Cerebellar cortex (tissue), 1 donor: ENCODE measurements at regions not wholly inside any gene's neighbourhood (a gene's known extent, or its start where the extent isn't known, plus 50 kb on each side); places are given as distances from the start of the nearest gene placed in this dataset.
A peak's percentile ranks its signal among the peaks of the same experiment; 100 is the strongest.
"Not testable (repeated sequence)": the region's sequence is repeated elsewhere in the genome, so short reads cannot be mapped to it uniquely, and the experiment has no call there.

ENCODE experiments used
- DNase-seq: peaks from one replicate; pipeline ENCODE4 v3.0.0-alpha.2; 2015; ENCODE audit warnings: low spot score

- no peak for DNase-seq
These were observed 229.1 kb upstream of the OR4E1 start for GRCh38 chr14:21902561-21903181.

DNA sequence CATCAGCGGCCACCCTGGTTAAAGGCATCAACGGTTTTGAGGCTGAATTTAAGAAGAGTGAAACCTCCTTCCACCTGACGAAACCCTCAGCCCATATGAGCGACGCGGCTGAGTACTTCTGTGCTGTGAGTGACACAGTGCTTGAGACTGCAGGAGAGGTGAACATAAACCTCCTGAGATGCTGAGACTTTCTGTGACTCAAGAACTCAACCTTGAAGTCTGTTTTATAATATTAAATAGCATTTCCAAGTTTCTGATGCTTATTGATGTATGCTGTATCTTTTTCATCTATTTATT, 221.2 kb upstream of the OR4E1 start:
- DNase-seq: not testable (repeated sequence)

DNA sequence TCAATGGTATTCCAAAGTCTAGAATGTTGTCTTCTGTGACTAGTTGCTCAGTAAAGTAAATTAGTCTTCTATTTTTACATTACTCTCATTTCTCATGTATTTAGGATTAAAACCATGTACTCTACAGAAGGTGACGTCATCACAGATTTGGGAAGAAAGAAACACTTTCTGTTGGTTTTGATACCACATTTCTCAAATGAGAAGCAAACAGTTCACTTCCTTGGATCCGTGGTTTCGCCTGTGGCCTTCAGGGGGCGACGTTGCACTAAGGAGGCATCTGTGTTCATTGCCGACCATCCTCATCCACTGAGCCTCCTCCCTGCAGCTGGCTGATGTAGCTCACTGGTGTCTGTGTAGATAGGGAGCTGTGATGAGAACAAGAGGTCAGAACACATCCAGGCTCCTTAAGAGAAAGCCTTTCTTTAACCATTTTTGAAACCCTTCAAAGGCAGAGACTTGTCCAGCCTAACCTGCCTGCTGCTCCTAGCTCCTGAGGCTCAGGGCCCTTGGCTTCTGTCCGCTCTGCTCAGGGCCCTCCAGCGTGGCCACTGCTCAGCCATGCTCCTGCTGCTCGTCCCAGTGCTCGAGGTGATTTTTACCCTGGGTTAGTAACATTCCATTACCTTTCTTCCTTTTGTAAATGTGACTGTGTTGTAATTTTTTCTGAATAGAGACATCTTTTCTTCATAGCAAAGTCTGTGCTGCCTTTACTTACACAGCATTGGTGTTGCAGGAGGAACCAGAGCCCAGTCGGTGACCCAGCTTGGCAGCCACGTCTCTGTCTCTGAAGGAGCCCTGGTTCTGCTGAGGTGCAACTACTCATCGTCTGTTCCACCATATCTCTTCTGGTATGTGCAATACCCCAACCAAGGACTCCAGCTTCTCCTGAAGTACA, 220.6 kb upstream of the OR4E1 start:
- DNase-seq: no peak

- no peak for DNase-seq
These were observed 218.3 kb upstream of the OR4E1 start for GRCh38 chr14:21891921-21892320.

GRCh38 chr14:21884995-21885394, 211.4 kb upstream of the OR4E1 start:
- no peak for DNase-seq

- no peak for DNase-seq
These were observed 208.6 kb upstream of the OR4E1 start for GRCh38 chr14:21882226-21882625.

DNA sequence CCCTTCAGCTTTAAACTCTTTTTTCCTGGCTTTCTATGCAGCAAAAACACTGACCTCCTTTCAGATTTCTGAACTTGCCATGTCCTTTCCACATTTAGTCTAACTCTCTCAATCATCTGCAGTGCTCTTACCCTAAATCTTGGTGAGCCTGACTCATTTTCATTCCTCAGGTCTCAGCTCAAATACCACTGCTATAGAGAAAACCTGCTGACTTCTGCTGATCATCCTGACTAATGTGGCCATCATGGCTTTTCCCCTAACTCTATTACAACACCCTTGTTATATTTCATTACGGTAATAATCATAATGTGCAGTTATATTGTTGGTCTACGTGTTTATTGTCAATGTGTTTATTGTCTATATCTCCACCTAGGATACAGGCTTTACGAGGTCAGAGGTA, 207.3 kb upstream of the OR4E1 start:
- DNase-seq: no peak

DNA sequence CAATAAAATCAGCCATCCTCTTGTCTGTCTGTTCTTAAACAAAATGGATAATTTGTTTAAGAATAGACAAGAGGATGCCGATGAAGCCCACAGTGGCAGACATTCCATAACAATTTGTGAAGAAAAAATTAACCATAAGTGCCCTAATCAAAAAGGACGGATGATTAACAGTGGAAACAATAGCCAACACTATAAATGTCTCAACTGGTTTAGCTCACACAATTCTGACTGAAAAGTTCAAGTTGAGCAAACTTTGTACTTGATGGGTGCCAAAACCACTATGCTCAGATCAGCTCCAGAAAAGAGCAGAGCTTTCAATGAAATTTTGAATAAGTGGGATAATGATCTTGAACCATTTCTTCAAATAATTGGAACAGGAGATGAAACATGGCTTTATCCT, 202.2 kb upstream of the OR4E1 start:
- DNase-seq: no peak

GRCh38 chr14:21874946-21875345, 201.3 kb upstream of the OR4E1 start:
- DNase-seq: no peak

DNA sequence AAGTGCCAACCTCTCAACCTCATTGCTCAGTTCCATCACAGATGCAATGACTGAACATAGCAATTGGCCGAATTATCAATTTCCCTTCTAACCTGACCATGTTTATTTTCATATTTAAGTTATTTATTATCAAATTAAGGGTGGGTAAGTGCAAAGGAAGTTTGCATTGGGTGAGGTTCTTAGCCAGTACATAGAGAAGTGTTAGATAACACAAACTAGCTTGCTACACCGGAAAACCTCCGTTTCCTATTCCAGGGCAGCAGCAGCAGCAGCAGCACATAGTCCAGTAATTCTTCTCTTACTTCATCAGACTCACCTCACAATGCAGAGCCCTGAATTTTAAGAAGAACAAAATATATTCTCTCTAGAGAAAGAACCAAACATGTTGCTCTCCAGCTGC, 200.5 kb upstream of the OR4E1 start:
- DNase-seq: no peak

DNA sequence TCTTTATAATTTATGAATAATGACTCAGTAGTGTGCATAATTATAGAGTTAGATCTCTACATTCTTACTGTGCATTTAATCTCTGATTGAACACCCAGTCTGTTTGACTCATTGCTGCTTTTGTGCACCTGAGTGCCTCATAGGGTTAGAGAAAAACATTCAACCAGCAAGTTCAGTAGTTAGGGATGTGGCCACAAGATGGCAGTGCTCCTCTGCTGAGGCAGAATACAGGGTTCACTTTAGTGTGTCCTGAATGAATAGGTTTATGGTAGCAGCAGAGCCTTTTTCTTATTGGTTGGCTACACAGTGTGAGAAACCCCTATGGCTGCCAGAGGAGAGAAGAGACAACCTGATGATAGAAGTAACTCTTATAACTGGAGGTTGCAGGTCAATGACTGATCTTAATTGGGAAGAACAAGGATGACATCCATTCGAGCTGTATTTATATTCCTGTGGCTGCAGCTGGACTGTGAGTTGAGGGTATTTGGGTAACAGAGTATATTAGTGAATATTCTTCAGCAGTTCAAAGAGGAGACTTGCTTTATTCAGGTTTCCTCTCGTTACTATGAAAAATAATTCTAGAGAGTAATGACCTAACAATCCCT, 194.9 kb upstream of the OR4E1 start:
- peak; percentile 39 for DNase-seq

GRCh38 chr14:21867541-21867940, 193.9 kb upstream of the OR4E1 start:
- no peak for DNase-seq

- no peak for DNase-seq
These were observed 192.9 kb upstream of the OR4E1 start for GRCh38 chr14:21866479-21866878.

DNA sequence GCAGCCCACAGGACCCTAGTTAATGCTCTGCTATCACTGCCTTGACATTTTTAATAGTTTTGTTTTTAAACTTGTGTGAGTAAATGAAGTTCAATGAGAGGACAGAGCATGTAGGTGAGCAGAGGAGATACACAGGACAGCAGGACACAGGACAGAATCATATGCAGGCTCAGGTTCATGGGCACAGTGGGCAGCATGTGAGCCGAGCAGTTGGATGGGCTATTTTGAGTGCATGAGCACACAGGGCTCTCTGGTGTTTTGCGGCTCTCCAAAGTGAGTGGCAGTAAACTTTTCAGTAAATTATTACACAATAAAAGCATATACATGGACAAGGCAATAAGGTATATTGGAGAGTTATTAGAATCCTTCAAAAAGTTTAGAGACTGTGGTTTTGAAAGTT, 189.7 kb upstream of the OR4E1 start:
- DNase-seq: no peak

GRCh38 chr14:21861153-21861552, 187.5 kb upstream of the OR4E1 start:
- DNase-seq: no peak

- peak; percentile 10 for DNase-seq
These were observed 186.6 kb upstream of the OR4E1 start for GRCh38 chr14:21860172-21860571.

DNA sequence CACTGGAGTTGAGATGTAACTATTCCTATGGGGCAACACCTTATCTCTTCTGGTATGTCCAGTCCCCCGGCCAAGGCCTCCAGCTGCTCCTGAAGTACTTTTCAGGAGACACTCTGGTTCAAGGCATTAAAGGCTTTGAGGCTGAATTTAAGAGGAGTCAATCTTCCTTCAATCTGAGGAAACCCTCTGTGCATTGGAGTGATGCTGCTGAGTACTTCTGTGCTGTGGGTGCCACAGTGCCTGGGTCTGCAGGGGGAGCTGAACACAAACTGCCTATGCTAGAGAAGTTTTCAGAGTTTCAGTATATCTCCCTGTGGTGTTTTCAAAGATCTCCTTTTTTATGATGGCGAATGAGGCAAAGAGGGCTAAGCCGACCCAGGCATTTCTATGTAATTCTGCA, 179.2 kb upstream of the OR4E1 start:
- no peak for DNase-seq

- DNase-seq: peak; percentile 15
These were observed 178.5 kb upstream of the OR4E1 start for GRCh38 chr14:21852061-21852664.

- DNase-seq: not testable (repeated sequence)
These were observed 173.3 kb upstream of the OR4E1 start for GRCh38 chr14:21846902-21847301.

DNA sequence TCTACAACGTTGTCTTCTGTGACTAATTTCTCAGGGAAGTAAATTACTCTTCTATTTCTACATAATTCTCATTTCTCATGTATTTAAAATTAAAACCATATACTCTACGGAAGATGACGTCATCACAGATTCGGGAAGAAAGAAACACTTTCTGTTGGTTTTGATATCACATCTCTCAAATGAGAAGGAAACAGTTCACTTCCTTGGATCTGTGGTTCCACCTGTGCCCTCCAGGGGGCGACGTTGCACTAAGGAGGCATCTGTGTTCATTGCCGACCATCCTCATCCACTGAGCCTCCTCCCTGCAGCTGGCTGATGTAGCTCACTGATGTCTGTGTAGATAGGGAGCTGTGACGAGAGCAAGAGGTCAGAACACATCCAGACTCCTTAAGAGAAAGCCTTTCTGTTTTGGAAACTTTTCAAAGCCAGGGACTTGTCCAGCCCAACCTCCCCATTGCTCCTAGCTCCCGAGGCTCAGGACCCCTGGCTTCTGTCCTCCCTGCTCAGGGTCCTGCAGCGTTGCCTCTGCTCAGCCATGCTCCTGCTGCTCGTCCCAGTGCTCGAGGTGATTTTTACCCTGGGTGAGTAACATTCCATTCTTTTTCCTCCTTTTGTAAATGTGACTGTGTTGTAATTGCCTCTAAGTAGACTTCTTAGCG, 172.7 kb upstream of the OR4E1 start:
- peak; percentile 8 for DNase-seq

DNA sequence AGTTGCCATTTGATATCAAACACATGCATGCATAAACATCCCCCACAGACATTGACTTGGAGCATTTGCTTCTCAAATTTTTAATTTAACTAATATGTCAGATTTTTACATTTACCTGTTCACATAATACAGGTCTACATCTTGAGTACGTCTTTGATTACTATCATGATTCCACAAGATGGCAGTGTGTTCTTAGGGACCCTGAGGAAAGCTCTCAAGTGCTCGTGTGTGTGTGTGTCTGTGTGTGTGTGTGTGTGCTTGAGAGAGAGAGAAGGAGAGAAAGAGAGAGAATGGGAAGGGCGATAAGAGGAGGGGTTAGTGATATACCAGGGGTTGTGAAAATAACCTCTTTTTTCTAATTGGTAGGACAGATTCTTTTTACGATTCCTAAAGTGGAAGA, 167.1 kb upstream of the OR4E1 start:
- DNase-seq: no peak

DNA sequence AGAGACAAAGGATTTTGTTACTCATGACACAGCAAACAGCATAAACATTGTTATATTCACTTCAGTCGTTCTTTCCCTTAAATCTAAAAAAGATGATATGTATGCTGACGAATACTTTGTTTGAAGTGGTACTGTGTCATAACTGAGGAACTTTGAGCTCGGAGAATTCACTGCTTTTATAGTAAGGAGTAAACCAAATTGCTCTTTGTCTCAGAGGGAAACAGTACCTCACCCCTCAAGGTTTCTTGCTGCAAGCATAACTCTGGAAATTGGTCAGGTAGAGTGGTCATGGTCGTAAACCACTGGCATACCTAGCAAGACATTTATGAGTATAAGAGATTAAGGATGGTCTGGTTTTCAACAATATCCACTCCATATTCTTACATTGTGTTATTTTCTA, 160.2 kb upstream of the OR4E1 start:
- no peak for DNase-seq
